GM21423 (cell line): ENCODE measurements at regions not wholly inside any gene's neighbourhood (a gene's known extent, or its start where the extent isn't known, plus 50 kb on each side); places are given as distances from the start of the nearest gene placed in this dataset.

Experiments used
- ATAC-seq: cut with Tn5 transposase; IDR thresholded peaks from one replicate; pipeline ENCODE4 v1.9.1; 2021; ENCODE audit warnings: mild to moderate bottlenecking, moderate library complexity; ENCODE audit not compliant: unreplicated experiment

DNA sequence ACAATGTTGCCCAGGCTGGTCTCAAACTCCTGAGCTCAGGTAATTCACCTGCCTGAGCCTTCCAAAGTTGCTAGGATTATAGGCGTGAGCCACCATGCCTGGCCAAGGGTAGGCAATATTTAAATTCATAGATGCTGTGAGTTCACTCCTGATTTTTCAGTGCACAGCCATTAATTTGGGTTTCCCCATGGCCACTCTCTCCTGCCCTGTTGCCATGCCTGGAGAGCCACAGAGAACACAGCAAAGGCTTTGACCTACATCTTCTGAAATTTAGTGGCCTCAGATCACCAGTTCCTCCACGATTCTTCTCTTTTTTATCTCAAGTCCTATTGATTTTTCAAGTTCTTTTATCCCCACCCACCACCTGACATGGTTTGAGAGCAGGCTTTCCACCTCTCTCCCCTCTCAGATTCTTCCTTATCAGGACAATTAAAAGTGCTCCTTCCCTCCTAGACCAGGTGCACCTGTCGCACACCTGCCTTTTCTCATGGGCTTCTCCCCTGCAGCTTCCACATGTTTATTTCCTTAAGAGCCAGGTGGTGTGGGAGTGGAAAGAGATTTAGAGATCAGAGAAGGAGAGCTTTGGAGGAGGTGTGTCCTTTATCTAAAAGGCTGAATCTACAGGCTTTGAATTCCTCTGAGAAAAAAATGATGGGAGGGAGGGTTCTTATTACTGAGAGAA, 123.8 kb downstream of the ADRA2A start:
- ATAC-seq = no peak

DNA sequence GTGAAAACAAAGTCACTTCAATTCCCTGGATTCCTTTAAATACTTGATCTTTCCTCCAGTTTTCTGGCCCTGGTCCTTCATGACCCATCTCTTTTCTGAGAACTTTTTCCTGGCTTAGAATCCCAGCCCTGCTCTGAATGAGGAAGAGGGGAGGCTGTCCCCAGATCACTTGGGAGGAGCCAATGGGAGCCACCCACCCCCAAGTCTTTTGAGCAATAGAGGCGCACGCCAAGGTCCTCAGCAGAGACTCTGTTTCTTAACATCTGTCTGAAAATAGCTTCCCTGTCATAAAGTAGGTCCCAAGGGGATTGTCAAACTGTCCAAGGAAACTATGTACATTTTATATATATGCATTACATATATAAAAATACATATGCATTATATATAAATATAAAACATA, 126.8 kb downstream of the ADRA2A start:
- ATAC-seq = no peak

DNA sequence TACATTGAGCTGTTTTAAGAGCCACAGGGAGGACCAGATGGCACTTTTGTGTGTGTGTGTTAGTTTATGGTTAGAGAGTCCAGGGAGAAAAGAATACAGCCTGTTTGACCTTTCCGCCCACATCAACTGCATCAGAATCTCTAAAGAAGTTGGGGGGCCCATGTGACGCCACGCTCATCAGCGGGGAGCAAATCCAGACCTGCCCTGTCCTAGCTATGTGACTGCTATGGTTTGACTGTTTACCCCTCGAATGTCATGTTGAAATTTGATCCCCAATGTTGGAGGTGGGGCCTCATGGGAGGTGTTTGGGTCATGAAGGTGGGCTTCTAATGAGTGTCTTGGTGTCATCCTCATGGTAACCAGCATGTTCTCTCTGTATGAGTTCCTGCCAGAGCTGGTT, 128.0 kb downstream of the ADRA2A start:
- ATAC-seq = no peak

DNA sequence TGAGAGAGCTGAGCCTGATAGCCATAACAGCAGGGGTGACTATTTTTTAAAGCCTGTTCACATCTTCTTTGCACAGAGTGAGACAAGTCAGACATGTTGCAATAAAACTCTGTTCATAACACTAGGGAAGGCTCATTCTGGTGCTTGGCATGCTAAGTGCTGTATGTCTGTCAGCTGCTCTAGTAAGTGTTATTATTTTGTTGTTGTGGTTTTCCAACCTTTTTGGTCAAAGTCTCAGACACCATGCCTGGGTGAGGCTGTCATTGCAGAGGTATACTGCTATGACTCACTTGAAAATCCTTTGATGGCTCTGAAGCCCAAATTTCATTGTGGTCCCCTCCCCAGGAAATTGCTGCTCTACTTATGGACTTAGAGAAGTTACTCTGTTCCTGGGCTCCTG, 129.7 kb downstream of the ADRA2A start:
- no peak for ATAC-seq

DNA sequence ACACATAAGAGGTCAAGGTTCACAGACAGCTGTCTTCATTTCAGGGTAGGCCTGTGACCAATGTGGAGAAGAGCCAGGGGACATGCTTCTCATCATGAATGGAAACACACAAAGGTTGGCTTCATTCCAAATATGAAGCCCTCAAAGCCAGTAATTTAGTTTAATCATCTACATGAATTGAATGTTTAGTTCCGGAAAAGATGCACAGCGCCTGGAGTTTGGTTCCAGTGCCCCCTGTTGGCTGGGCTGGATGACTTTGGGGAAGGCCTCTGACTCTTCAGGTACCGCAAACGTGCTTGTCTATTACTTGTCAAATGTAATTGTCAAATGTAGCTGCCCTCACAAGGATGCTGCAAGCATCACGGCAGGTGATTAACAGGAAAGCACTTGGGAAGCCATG, 130.7 kb downstream of the ADRA2A start:
- no peak for ATAC-seq

DNA sequence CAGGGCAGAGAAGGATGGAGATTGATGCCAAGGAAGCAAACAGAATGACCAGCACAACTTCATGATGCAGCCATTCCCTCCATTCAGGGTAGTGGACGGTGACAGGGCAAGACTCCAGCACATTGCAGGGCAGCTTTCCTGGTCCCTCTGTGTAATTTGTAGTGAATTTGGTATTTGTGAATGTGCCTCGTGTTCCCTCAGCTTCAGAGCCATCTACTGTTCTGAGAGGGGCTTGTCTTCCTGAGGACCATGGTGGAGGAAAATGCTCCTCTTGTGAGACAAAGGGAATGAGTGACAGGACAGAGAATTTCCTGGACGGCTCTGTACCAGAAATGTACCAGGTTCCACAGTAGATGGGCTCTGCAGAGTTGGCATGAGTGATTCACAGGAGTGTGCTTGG, 132.1 kb downstream of the ADRA2A start:
- ATAC-seq = no peak

DNA sequence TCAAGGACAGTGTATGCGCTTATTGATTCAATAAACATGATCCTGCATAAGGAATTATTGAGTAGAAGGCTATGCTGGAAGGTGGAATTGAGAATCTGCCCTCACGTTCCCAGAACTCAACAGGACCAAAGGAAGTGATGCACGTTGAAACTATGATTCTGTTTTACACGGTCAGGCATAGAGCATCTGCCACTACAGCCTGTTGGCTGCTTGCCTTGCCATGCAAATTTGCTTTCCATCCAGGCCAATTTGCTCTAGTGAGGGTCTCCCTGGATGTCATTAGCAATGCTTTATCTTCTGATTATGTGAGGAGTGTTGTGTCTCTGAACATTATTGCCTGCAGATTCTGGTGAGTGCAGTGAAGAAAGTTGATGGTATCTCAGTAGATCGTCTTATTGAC, 132.9 kb downstream of the ADRA2A start:
- ATAC-seq = no peak

DNA sequence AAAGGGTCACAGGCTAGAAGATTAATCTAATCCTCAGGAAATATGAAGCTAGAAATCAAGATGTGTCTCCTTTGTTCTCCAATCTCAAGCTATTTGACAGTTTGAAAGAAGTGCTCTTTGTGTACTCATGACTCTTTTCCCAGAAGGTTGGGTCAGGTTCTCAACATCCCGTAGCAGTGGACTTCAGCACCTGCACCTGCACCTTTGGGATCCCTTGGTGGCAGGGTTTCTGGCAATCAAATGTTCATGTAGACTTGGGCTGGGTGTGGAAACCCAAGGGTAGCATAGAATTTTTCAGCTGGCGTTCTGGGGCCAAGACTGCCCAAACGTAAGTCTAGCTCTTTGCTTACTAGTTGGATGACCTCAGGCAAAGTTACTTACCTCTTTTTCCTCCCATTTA, 134.4 kb downstream of the ADRA2A start:
- ATAC-seq = no peak

DNA sequence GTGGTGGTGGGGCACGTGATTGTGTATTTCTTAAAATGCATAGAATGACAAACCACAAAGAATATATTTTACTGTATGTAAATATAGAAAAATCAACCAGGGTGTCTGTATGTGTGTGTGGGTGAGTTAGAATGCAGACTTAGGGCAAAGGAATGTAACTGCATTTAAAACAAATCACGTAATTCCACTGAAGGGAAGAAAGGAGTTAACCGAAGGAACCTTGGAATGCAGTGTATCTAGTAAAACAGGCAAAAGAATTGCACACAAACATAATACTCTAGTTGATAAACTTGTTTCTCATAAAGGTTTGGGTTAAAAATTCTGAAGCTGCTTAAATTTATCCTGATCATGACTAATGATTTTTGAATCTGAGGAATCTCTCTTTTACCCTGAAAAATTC, 134.9 kb downstream of the ADRA2A start:
- no peak for ATAC-seq

DNA sequence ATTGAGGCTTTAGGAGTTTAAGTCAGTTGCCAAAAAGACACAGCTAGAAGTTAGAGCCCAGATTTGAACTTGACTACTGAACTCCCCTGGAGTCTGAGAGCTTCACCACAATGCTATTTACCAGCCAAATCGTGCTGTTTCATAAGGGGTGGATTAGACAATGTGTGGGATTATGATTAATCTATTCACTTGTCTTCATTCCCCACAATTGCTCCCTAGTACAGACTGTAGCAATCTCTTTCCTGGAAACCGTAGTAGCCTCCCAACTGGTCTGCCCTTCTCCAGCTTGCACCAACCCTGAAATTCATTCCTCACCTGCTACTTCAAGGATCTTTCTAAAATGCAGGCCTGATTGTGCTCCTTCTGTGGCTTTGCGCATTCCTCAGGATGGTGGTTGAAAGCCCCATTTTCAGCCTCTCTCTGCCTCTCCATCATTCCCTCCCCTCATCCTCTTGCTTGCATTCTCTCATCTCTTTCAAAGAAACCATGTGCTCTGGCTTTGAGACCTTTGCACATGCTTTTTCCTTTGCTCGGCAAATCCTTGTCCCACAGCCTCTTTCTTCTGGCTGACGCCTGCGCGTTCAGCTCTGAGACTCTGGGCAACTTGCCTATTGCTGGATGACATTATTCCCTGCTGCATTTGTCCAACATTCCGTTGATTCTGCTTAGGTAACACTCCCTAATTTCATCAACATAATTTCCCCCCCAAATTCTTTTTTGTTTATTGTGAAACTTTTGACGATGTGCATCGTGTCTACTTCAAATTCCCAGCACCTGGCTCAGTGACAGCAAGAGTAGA, 145.1 kb downstream of the ADRA2A start:
- no peak for ATAC-seq

DNA sequence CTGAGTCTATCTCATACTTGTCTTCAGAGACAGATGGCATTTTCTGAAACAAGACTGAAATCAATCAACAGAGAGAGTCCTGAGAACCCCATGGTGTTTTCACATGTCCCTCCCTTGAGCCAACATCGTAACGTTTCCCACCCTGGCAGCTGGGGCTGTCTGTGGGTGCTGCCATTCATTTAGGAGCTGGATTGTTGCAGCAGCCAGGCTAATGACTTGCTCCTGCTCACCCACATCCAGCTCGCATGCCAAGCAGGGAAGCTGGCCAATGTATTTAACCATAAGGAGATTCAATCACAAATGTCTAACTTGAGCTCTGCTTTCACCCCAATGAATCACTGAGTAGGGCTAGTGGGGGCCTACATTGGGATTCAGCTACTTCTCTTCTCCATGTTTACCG, 146.1 kb downstream of the ADRA2A start:
- no peak for ATAC-seq

DNA sequence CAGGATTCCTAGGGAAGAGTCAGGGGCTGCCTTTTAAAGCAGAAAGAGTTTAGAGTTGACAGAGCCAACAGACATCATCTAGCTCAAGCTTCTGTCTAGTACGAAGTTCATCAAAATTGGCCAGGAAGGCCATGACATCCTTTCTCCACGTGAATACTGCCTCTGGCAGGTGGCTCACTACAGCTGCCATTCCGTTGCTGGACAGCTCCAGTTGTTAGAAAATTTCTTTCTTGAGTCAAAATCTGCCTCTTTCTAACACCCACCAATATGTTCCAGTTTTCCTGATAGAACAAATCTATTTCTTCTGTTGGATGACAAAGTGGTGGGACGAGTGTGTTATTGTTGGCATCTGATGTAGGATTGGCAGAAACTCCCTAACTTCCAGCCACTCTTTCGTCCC, 154.9 kb downstream of the ADRA2A start:
- ATAC-seq = no peak

DNA sequence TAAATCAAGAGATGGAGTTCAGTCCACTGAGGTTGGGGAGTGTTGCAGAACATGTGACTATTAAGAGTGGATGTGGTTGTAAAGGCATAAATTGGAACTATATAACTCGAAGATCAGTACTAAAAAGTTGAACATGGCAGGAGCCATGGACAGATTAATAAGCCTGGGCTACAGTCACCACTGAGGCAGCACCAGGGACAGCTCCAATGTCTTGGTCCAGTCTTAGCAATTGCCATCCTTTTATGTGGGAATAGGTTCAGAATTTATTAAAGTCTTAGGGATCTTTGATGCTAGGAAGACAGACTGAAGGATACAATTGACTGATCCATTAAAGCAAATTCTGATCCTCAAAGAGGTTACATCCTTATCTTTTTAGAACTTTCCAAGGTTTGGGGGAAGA, 156.6 kb downstream of the ADRA2A start:
- no peak for ATAC-seq

DNA sequence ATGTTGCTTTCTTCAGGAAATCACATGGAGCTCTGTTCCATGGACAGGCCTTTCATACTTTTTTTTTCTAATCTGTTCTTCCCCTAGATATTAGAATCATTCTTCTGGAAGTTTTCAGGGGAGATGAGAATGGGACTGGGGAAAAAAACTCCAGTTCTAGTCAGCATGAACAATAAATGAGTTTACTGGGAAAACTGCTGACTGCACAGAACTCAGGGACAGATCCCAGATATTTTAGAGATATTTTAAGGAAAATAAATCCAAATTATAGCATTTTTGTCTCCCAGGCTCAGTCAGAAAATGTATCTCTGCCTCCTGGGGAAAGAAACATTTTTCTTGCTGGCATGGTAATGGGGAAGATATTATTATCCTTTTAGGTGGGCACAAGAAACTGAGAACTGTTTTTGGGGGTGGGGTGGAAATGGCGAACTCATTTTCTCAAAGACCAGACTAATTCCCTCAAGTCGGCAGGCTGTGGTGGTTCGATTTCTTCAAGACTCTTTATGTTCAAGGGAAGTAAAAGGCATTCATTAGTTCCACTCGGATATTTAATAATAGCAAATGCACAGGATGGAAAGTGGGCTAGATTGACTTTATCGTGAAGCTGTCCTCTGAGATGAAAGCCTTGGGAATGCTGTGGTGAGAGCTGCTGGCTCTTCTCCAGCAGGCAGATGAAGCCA, 157.5 kb downstream of the ADRA2A start:
- ATAC-seq = no peak

DNA sequence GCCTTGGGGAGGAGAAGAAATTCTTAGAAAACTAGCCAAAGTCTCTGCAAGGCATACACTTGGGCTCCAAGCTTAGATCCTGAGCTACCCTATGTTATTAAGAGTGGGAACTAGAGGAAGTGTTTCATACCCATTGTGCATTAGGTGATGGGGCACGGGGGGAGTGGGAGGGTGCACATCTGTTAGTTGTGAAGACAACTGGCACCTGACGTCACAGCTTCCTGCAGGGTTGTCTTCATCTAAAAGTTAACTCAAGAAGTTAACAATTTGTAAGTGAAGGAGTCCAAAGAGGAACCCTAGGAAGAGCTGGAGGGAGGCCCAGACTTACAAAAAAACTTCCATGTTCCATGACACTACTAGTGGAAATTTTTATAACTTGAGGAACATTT, 158.1 kb downstream of the ADRA2A start:
- no peak for ATAC-seq

DNA sequence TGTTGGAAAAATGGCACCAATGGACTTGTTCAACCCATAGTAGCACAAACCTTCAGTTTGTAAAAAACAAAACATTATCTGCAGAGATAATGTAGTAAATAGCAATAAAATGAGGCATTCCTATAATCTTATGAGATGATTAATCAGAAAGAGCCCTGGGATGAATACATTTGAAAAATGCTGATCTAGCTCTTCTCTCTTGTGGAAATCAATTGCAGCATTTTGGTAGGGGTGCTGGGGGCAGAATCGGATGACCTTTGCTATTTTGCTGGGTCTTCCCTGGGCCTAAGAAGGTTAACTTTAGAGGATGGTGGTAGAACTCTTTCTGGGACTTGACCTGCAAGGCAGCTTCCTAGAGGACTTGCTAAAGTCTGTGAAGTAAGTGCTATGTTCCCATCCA, 163.5 kb downstream of the ADRA2A start:
- ATAC-seq = no peak

DNA sequence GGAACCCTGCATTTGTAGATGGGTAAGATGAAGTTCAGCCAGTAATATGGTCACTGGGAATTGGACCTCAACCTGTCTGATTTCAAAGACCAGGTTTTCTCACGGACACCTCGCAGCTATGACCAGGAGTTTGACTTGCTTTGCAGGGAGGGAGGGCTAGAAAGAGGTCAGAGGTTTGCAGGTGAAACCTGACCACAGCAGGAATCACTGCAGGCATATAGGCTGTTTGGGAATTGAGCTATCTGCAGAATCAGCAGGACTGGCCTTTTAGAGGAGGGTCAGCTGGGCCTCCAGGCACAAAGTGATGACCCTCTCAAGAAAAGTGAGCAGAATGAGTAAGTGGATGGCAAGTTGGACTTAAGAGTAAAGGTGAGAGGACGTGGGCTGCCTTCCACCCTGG, 166.3 kb downstream of the ADRA2A start:
- ATAC-seq = no peak

DNA sequence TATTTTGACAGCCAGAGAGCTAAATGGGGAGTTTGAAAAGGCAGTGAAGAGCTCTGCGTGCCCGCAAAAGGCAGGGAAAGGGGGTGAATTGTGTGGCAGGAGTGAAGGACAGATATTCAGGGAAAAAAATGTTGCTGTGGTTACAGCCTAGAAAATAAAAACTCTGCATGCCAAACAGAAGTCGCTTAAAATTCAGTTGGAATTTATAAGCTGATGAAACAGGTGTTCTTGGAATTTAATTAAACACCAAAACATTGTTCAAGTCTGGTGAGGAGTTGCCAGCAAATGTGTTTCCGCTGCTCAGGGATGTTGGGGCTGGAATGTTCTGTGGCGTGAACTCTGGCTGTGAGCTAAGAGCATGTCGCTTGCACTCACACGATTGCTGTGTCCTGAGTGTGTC, 169.3 kb downstream of the ADRA2A start:
- no peak for ATAC-seq

DNA sequence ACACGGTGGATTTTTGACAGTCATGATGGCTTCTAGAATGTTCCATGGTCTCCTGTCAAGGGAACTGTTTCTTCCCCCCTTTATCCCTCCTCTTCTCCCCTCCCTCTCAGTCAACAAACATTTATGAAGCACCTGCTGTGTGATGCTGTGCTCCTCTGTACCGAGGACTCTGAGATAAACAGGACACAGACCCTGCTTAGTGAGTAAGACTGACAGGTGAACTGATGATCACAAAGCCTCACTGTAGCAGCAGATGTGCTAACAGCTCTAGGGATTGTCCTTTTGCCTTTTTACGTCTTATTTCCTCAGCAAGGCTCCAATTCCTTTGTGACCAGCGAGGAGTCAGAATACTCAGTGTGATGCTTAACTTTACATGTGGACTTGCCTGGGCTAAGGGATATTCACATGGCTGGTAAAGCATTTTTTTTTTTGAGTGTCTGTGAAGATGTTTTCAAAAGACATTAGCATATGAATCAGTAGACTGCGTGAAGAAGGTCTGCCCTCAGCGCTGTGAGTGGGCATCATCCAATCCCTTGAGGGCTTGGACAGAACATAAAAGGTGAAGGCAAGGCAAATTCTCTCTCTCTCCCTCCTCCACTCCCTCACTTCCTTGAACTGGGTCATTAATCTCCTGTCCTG, 170.1 kb downstream of the ADRA2A start:
- no peak for ATAC-seq

DNA sequence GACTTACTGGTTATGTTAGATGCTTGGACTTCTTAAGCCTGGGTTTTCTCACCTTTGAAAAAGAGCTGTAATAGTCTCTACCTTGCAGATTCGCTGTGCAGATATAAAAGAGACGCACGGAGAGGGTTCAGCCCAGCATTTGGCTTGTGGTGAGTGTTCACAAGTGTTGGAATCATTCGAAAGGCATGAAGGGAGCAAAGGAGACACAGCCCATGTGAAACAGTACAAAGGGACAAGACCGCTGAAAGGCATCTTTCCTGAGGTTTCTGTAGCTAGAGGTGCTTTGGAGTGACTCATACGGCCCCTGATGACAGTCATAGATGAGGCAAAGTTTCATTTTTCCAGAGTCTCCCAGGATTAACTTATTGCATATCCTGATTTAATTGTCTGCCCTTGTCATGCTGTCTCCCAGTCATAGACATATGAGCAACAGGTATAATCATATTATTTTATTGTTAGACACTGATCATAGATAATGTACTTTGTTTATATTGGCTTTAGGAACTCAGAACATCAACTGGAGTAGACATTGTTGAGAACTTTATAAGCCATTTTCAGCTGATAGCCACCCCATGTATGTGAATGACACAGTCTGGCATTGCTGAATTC, 171.1 kb downstream of the ADRA2A start:
- no peak for ATAC-seq

DNA sequence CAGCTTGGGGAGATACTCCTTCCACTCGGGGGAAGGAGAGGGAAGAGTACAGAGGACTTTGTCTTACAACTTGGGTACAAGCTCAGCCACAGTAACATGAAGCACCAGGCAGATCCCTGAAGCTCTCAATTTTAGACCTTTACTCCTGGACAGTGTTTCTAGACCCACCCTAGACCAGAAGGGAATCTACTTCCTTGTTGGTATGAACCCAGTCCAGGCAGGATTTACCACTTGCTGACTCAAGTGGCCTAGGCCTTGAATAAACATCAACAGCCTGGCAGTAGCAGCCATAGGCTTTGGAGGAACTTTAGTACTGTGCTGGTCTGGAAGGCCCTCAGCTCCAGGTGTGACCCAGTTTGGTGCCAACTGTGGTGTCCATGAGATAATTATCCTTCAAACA, 173.1 kb downstream of the ADRA2A start:
- ATAC-seq = no peak
